ENCODE measurements at regions not wholly inside any gene's neighbourhood (a gene's known extent, or its start where the extent isn't known, plus 50 kb on each side); places are given as distances from the start of the nearest gene placed in this dataset.

DNA sequence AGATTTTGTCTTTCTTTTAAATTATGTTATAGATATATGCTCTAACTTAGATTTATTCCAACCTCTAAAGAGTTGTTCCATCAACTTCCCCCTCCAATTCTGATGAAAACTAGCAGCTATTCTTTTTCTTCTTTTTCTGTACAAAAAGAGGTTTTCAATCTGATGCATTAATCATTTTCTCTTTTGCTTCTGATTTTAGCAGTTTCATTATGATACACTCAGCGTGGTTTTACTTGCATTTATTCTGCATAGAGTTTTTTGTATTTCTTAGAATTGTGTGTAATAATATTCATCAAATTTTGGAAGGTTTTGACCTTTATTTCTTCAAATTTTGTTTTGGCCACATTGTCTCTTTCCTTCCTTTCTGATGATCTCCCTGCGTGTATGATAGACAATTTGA, 968.1 kb upstream of the CDH18 start:
- TF ChIP-seq MEF2A (IDR thresholded peaks at IDR 0.05; ENCODE audit: insufficient read depth, low read depth, low read length) (no peak), CBX5 (IDR thresholded peaks at IDR 0.05; ENCODE audit: low read depth) (no peak), POU2F2 (IDR thresholded peaks at IDR 0.05; ENCODE audit: borderline replicate concordance, low read depth, low read length) (no peak), USF1 (IDR thresholded peaks at IDR 0.05; ENCODE audit: borderline replicate concordance, extremely low read length, insufficient read depth, low read depth, low read length) (no peak), E2F4 (IDR thresholded peaks at IDR 0.05; ENCODE audit: low read depth, low read length) (no peak), ZBED1 (IDR thresholded peaks at IDR 0.05; ENCODE audit: borderline replicate concordance) (no peak), CHD4 (IDR thresholded peaks at IDR 0.05) (no peak), NR2F1 (conservative IDR thresholded peaks at IDR 0.05) (no peak), HDGF (IDR thresholded peaks at IDR 0.05) (no peak), POLR2A (IDR thresholded peaks at IDR 0.05; ENCODE audit: low read depth, low read length) (no peak), MTA3 (IDR thresholded peaks at IDR 0.05; ENCODE audit: borderline replicate concordance, low read length) (no peak)
- TF ChIP-seq, protein P1, sequence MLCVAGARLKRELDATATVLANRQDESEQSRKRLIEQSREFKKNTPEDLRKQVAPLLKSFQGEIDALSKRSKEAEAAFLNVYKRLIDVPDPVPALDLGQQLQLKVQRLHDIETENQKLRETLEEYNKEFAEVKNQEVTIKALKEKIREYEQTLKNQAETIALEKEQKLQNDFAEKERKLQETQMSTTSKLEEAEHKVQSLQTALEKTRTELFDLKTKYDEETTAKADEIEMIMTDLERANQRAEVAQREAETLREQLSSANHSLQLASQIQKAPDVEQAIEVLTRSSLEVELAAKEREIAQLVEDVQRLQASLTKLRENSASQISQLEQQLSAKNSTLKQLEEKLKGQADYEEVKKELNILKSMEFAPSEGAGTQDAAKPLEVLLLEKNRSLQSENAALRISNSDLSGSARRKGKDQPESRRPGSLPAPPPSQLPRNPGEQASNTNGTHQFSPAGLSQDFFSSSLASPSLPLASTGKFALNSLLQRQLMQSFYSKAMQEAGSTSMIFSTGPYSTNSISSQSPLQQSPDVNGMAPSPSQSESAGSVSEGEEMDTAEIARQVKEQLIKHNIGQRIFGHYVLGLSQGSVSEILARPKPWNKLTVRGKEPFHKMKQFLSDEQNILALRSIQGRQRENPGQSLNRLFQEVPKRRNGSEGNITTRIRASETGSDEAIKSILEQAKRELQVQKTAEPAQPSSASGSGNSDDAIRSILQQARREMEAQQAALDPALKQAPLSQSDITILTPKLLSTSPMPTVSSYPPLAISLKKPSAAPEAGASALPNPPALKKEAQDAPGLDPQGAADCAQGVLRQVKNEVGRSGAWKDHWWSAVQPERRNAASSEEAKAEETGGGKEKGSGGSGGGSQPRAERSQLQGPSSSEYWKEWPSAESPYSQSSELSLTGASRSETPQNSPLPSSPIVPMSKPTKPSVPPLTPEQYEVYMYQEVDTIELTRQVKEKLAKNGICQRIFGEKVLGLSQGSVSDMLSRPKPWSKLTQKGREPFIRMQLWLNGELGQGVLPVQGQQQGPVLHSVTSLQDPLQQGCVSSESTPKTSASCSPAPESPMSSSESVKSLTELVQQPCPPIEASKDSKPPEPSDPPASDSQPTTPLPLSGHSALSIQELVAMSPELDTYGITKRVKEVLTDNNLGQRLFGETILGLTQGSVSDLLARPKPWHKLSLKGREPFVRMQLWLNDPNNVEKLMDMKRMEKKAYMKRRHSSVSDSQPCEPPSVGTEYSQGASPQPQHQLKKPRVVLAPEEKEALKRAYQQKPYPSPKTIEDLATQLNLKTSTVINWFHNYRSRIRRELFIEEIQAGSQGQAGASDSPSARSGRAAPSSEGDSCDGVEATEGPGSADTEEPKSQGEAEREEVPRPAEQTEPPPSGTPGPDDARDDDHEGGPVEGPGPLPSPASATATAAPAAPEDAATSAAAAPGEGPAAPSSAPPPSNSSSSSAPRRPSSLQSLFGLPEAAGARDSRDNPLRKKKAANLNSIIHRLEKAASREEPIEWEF (IDR thresholded peaks at IDR 0.05; ENCODE audit: insufficient replicate concordance, low read depth, low read length) = no peak
- ChIA-PET SMC1A (ENCODE audit: uncharacterized antibody, unreplicated experiment) (no interaction called here), POLR2A (interaction anchor here (0.5 kb wide), 1 partner anchor 691 kb away, joined by 3 read pairs; no protein-coding TSS in a partner anchor), CTCF (no interaction called here), RAD21 (ENCODE audit: unreplicated experiment) (no interaction called here)
- no peak overlapping the region for H3K27ac ChIP-seq (ENCODE audit: control insufficient read depth, insufficient read depth)
- in situ Hi-C loops (cut with MboI) = no loop called here
- BruUV-seq (replicated peaks) = no TSS peak
- no peaks in the 10 kb centered on the region for H4K20me1 ChIP-seq (ENCODE audit: control insufficient read depth, insufficient read depth)
- no peaks in the 10 kb centered on the region for H3K27me3 ChIP-seq (replicated peaks in 1 of 2; ENCODE audit: control insufficient read depth in 2 of 2, insufficient read depth in 2 of 2, low read length in 1 of 2)
- FAIRE-seq (no peak), DNase-seq (ENCODE audit: low read depth, low spot score) (no peak), ATAC-seq (no peak)
- no peak overlapping the region for H2AFZ ChIP-seq (ENCODE audit: control insufficient read depth, low read depth, low read length)
- H3K4me3 ChIP-seq = no peak overlapping the region
- no peaks in the 10 kb centered on the region for H3K36me3 ChIP-seq (ENCODE audit: control insufficient read depth in 2 of 2, insufficient read depth in 2 of 2, low read length in 1 of 2)
- H3K4me1 ChIP-seq (ENCODE audit: control insufficient read depth, insufficient read depth, low read length) = no peaks in the 10 kb centered on the region
- H3K9me3 ChIP-seq (replicated peaks; ENCODE audit: control insufficient read depth, insufficient read depth, low read length) = no peaks in the 10 kb centered on the region
- 4% methylated on average over 2 of the region's 2 CpGs for WGBS (ENCODE audit: insufficient coverage, insufficient replicate concordance, low lambda C conversion rate, missing lambda C conversion rate)
- no peak overlapping the region for H3K4me2 ChIP-seq (ENCODE audit: control insufficient read depth, insufficient read depth)
- no peak overlapping the region for H3K9ac ChIP-seq (ENCODE audit: control insufficient read depth, insufficient read depth, low read length)
- H3K79me2 ChIP-seq (ENCODE audit: control insufficient read depth, insufficient read depth, low read length) = no peaks in the 10 kb centered on the region
- intact Hi-C loops (cut with micrococcal nuclease; ENCODE audit: unreplicated experiment) = no loop called here

All from GM12878 (cell line).